ENCODE measurements at regions not wholly inside any gene's neighbourhood (a gene's known extent, or its start where the extent isn't known, plus 50 kb on each side); places are given as distances from the start of the nearest gene placed in this dataset.
"Not testable (repeated sequence)": the region's sequence is repeated elsewhere in the genome, so short reads cannot be mapped to it uniquely, and the experiment has no call there.

DNA sequence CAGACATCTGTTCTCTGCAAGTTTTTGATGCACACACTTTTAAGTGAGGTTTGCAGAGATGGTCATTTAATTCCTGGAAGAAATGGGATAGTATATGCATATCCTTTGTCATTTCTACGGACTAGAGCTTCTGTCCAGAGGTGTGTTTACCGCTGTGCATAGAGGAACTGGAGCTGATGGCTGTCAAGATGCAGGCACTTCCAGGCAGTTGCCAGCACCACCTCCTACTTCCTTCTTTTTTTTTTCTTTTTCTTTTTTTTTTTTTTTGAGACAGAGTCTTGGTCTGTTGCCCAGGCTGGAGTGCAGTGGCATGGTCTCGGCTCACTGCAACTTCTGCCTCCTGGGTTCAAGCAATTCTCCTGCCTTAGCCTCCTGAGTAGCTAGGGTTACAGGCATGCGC lies 468.7 kb downstream of the DIRAS2 start:
- H3K27me3 Mint-ChIP-seq (ENCODE audit: insufficient read depth, low read depth, poor library complexity) = not testable (repeated sequence)

DNA sequence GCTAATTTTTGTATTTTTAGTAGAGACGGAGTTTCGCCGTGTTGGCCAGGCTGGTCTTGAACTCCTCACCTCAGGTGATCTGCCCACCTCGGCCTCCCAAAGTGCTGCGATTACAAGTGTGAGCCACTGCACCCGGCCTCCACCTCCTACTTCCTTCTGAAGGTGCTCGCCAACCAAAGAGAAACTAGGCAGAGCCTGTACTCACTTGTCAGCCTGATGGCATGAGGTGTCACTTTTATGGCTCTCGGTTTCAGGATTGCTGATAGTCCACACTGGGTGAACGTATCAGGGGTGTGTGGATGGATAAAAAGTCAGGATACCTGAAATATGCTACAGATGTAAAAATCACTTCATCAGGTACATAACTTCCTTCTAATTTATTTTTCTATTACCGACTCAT lies 468.3 kb downstream of the DIRAS2 start:
- H3F3A ChIP-seq (replicated peaks; ENCODE audit: low read depth); ATAC-seq; H2AFZ ChIP-seq; H3K4me1 Mint-ChIP-seq; H3K79me2 ChIP-seq (replicated peaks; ENCODE audit: insufficient read depth); H3K36me3 Mint-ChIP-seq (ENCODE audit: low read depth); H3K36me3 ChIP-seq (ENCODE audit: insufficient read depth); H3K27me3 ChIP-seq (ENCODE audit: insufficient read depth); H3K27ac ChIP-seq (ENCODE audit: low read depth); H3K9me3 Mint-ChIP-seq; H3K4me3 Mint-ChIP-seq; H3K4me3 ChIP-seq; H3K27me3 Mint-ChIP-seq (ENCODE audit: insufficient read depth, low read depth, poor library complexity); H3K27ac Mint-ChIP-seq; H3K4me2 ChIP-seq; DNase-seq (ENCODE audit: low spot score); H3K4me1 ChIP-seq (ENCODE audit: insufficient read depth); H4K20me1 ChIP-seq (replicated peaks; ENCODE audit: insufficient read depth): not testable (repeated sequence)
- H3K9me2 ChIP-seq (ENCODE audit: insufficient read depth) = peaks cover 13% of the 10 kb centered on the region; the same call in 1 of the 2 replicates

More for the DNA sequence above, 468.7 kb downstream of the DIRAS2 start:
- not testable (repeated sequence) for H3K36me3 Mint-ChIP-seq (ENCODE audit: low read depth); H3K4me3 Mint-ChIP-seq; H3K79me2 ChIP-seq (replicated peaks; ENCODE audit: insufficient read depth); H4K20me1 ChIP-seq (replicated peaks; ENCODE audit: insufficient read depth); H3K27ac ChIP-seq (ENCODE audit: low read depth); H3K36me3 ChIP-seq (ENCODE audit: insufficient read depth); H3F3A ChIP-seq (replicated peaks; ENCODE audit: low read depth); H3K4me3 ChIP-seq; H3K4me1 ChIP-seq (ENCODE audit: insufficient read depth); H3K4me2 ChIP-seq; DNase-seq (ENCODE audit: low spot score); ATAC-seq; H3K27ac Mint-ChIP-seq; H3K9me3 Mint-ChIP-seq; H2AFZ ChIP-seq; H3K27me3 ChIP-seq (ENCODE audit: insufficient read depth); H3K4me1 Mint-ChIP-seq
- H3K9me2 ChIP-seq (ENCODE audit: insufficient read depth) = peaks cover 13% of the 10 kb centered on the region; the same call in 1 of the 2 replicates

DNA sequence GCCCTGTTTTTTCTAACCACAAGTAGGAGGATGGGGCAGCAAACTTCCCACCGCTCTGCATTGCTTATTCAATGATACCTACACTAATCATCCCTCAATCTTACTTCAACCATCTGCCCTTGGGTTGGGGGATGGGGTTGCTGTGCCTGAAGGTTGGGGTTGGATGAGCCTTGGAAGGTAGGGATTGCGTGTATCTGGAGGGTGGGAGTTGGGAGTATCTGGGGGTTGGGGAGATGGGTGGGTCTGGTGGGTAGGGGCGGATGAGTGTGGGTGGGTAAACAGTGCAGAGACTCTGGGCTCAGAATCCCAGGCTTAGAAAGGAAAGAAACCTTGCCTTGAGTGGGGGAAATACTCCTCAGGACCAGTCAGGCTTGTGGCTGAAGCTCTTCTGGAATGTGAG lies 467.4 kb downstream of the DIRAS2 start:
- DNase-seq (ENCODE audit: low spot score) (no peak), ATAC-seq (no peak)
- Histone ChIP-seq H3K4me2 (no peak overlapping the region), H3K27ac (ENCODE audit: low read depth) (no peak overlapping the region), H3F3A (replicated peaks; ENCODE audit: low read depth) (no peaks in the 10 kb centered on the region), H3K9me2 (ENCODE audit: insufficient read depth) (peaks cover 13% of the 10 kb centered on the region; the same call in 1 of the 2 replicates), H3K79me2 (replicated peaks; ENCODE audit: insufficient read depth) (no peaks in the 10 kb centered on the region), H3K4me3 (no peak overlapping the region), H3K36me3 (ENCODE audit: insufficient read depth) (no peaks in the 10 kb centered on the region), H4K20me1 (replicated peaks; ENCODE audit: insufficient read depth) (no peaks in the 10 kb centered on the region), H2AFZ (no peak overlapping the region), H3K27me3 (ENCODE audit: insufficient read depth) (no peaks in the 10 kb centered on the region), H3K4me1 (ENCODE audit: insufficient read depth) (no peaks in the 10 kb centered on the region)
- Mint-ChIP-seq H3K27me3 (ENCODE audit: insufficient read depth, low read depth, poor library complexity) (peaks cover 7% of the 10 kb centered on the region), H3K36me3 (ENCODE audit: low read depth) (no peaks in the 10 kb centered on the region), H3K4me3 (no peak overlapping the region), H3K27ac (no peak overlapping the region), H3K9me3 (no peaks in the 10 kb centered on the region; the same call in 2 of the 3 replicates), H3K4me1 (no peaks in the 10 kb centered on the region)
- TF ChIP-seq EZH2 (IDR thresholded peaks at IDR 0.05; ENCODE audit: low read depth, unreplicated experiment) (no peak), JUNB (IDR thresholded peaks at IDR 0.05; ENCODE audit: unreplicated experiment) (no peak), POLR2AphosphoS5 (IDR thresholded peaks at IDR 0.05; ENCODE audit: low read depth) (no peak), STAT1 (IDR thresholded peaks at IDR 0.05; ENCODE audit: unreplicated experiment) (no peak)

DNA sequence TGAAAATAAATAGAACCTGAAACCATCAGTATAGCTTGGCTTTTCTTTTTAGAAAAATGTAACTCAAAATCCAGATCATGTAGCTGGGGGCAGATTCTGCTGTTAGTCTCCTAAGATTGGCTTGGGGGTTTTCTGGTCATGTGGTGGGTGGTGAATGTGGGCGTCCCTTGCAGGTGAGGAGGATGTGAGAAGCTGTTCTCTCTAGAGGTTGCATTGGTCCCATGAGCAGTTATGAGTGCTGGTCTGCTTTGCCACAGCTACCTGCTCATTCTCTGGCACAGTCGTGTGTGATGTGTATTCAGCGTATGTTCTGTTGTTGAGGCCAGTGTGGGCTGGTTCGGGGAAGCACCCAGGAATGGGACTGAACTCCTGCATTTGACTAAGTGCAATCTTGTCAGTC lies 466.8 kb downstream of the DIRAS2 start:
- Histone ChIP-seq H3K79me2 (replicated peaks; ENCODE audit: insufficient read depth) (no peaks in the 10 kb centered on the region), H3K27ac (ENCODE audit: low read depth) (no peak overlapping the region), H3K27me3 (ENCODE audit: insufficient read depth) (no peaks in the 10 kb centered on the region), H3K4me2 (no peak overlapping the region), H3K36me3 (ENCODE audit: insufficient read depth) (no peaks in the 10 kb centered on the region), H4K20me1 (replicated peaks; ENCODE audit: insufficient read depth) (no peaks in the 10 kb centered on the region), H3K4me3 (no peak overlapping the region), H2AFZ (no peak overlapping the region), H3K9me2 (ENCODE audit: insufficient read depth) (peaks cover 13% of the 10 kb centered on the region; the same call in 1 of the 2 replicates), H3K4me1 (ENCODE audit: insufficient read depth) (no peaks in the 10 kb centered on the region), H3F3A (replicated peaks; ENCODE audit: low read depth) (no peaks in the 10 kb centered on the region)
- no peak overlapping the region for H3K4me3 Mint-ChIP-seq
- no peaks in the 10 kb centered on the region for H3K36me3 Mint-ChIP-seq (ENCODE audit: low read depth)
- TF ChIP-seq, protein P1, sequence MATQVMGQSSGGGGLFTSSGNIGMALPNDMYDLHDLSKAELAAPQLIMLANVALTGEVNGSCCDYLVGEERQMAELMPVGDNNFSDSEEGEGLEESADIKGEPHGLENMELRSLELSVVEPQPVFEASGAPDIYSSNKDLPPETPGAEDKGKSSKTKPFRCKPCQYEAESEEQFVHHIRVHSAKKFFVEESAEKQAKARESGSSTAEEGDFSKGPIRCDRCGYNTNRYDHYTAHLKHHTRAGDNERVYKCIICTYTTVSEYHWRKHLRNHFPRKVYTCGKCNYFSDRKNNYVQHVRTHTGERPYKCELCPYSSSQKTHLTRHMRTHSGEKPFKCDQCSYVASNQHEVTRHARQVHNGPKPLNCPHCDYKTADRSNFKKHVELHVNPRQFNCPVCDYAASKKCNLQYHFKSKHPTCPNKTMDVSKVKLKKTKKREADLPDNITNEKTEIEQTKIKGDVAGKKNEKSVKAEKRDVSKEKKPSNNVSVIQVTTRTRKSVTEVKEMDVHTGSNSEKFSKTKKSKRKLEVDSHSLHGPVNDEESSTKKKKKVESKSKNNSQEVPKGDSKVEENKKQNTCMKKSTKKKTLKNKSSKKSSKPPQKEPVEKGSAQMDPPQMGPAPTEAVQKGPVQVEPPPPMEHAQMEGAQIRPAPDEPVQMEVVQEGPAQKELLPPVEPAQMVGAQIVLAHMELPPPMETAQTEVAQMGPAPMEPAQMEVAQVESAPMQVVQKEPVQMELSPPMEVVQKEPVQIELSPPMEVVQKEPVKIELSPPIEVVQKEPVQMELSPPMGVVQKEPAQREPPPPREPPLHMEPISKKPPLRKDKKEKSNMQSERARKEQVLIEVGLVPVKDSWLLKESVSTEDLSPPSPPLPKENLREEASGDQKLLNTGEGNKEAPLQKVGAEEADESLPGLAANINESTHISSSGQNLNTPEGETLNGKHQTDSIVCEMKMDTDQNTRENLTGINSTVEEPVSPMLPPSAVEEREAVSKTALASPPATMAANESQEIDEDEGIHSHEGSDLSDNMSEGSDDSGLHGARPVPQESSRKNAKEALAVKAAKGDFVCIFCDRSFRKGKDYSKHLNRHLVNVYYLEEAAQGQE (IDR thresholded peaks at IDR 0.05; ENCODE audit: unreplicated experiment) = no peak
- TF ChIP-seq JUNB (IDR thresholded peaks at IDR 0.05; ENCODE audit: unreplicated experiment) (no peak), POLR2AphosphoS5 (IDR thresholded peaks at IDR 0.05; ENCODE audit: low read depth) (no peak), ZNF331 (CRISPR knock-in tag; IDR thresholded peaks at IDR 0.05; ENCODE audit: low read depth) (no peak)
- H3K27ac Mint-ChIP-seq = no peak overlapping the region
- ATAC-seq = no peak
- H3K4me1 Mint-ChIP-seq = no peaks in the 10 kb centered on the region
- no peak for DNase-seq (ENCODE audit: low spot score)
- H3K27me3 Mint-ChIP-seq (ENCODE audit: insufficient read depth, low read depth, poor library complexity) = peaks cover 7% of the 10 kb centered on the region
- no peaks in the 10 kb centered on the region for H3K9me3 Mint-ChIP-seq

All from GM23338 (cell line).